ENCODE measurements at regions not wholly inside any gene's neighbourhood (a gene's known extent, or its start where the extent isn't known, plus 50 kb on each side); places are given as distances from the start of the nearest gene placed in this dataset.

DNA sequence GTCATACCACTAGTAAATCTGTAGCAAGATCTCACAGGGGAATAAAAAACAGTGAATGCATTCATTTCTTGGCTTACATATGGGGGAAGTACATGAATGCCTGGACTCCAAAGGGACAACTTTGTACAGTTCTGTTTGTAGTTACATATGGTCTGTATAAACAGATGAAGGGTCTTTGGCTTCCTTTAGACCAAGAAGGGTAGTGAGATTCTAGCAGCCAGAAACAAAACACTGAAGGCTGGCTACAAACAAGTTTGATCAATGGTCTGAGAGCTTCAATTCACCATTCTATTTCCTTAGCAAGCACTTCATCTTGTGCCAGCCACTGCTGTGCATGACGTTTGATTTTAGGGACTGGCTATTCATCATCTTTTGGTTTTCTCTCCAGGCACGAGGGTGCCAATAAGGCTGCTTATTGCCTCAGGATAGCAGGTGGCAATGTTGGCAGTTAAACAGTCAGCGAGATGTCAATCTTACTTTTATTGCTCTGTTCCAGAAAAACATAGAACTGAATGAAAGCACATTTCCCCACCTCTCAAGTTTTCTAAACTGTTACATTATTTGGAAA, 313.7 kb upstream of the COL8A1 start:
- Histone ChIP-seq H3K27me3 (ENCODE audit: insufficient read depth, low read length) (no peaks in the 10 kb centered on the region), H3K27ac (ENCODE audit: low read depth, low read length) (no peak overlapping the region), H3K4me1 (ENCODE audit: insufficient read depth, low read length) (peaks cover 12% of the 10 kb centered on the region), H3K79me2 (ENCODE audit: insufficient read depth, low read length) (no peaks in the 10 kb centered on the region), H3K4me3 (ENCODE audit: insufficient read depth, low read length) (no peak overlapping the region), H2AFZ (ENCODE audit: low read length) (no peak overlapping the region), H3K9me3 (ENCODE audit: low read depth, low read length) (no peaks in the 10 kb centered on the region), H3K4me2 (ENCODE audit: insufficient read depth, low read length) (no peak overlapping the region), H4K20me1 (ENCODE audit: insufficient read depth, low read length) (no peaks in the 10 kb centered on the region), H3K36me3 (ENCODE audit: insufficient read depth, low read length) (no peaks in the 10 kb centered on the region)
- peak; percentile 62 for DNase-seq (ENCODE audit: insufficient read length, low spot score, missing footprints)
- TF ChIP-seq, protein P1, sequence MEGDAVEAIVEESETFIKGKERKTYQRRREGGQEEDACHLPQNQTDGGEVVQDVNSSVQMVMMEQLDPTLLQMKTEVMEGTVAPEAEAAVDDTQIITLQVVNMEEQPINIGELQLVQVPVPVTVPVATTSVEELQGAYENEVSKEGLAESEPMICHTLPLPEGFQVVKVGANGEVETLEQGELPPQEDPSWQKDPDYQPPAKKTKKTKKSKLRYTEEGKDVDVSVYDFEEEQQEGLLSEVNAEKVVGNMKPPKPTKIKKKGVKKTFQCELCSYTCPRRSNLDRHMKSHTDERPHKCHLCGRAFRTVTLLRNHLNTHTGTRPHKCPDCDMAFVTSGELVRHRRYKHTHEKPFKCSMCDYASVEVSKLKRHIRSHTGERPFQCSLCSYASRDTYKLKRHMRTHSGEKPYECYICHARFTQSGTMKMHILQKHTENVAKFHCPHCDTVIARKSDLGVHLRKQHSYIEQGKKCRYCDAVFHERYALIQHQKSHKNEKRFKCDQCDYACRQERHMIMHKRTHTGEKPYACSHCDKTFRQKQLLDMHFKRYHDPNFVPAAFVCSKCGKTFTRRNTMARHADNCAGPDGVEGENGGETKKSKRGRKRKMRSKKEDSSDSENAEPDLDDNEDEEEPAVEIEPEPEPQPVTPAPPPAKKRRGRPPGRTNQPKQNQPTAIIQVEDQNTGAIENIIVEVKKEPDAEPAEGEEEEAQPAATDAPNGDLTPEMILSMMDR (IDR thresholded peaks at IDR 0.05; ENCODE audit: extremely low read depth, low read depth, low read length), result no peak

DNA sequence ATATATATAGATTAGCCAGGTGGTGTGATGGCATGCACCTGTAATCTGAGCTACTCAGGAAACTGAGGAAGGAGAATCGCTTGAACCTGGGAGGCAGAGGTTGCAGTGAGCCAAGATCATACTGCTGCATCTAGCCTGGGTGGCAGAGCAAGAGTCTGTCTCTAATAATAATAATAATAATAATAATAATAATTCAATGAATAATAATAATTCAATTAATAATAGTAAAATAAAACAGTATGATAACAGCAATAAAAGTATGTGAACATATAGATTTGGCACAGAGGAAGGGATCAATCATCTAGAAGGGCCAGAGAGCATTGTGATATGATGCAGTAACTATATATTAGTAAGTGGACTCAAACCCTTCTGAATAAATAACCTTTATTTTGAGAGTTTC, 314.5 kb upstream of the COL8A1 start:
- no peak overlapping the region for H3K4me2 ChIP-seq (ENCODE audit: insufficient read depth, low read length)
- no peak overlapping the region for H3K27ac ChIP-seq (ENCODE audit: low read depth, low read length)
- H3K27me3 ChIP-seq (ENCODE audit: insufficient read depth, low read length), result no peaks in the 10 kb centered on the region
- no peaks in the 10 kb centered on the region for H4K20me1 ChIP-seq (ENCODE audit: insufficient read depth, low read length)
- H2AFZ ChIP-seq (ENCODE audit: low read length), result no peak overlapping the region
- TF ChIP-seq, protein P1 (IDR thresholded peaks at IDR 0.05; ENCODE audit: extremely low read depth, low read depth, low read length), result no peak
- peaks cover 18% of the 10 kb centered on the region for H3K4me1 ChIP-seq (ENCODE audit: insufficient read depth, low read length)
- no peaks in the 10 kb centered on the region for H3K36me3 ChIP-seq (ENCODE audit: insufficient read depth, low read length)
- H3K79me2 ChIP-seq (ENCODE audit: insufficient read depth, low read length), result no peaks in the 10 kb centered on the region
- no peak overlapping the region for H3K4me3 ChIP-seq (ENCODE audit: insufficient read depth, low read length)
- no peaks in the 10 kb centered on the region for H3K9me3 ChIP-seq (ENCODE audit: low read depth, low read length)
- no peak for DNase-seq (ENCODE audit: insufficient read length, low spot score, missing footprints)

DNA sequence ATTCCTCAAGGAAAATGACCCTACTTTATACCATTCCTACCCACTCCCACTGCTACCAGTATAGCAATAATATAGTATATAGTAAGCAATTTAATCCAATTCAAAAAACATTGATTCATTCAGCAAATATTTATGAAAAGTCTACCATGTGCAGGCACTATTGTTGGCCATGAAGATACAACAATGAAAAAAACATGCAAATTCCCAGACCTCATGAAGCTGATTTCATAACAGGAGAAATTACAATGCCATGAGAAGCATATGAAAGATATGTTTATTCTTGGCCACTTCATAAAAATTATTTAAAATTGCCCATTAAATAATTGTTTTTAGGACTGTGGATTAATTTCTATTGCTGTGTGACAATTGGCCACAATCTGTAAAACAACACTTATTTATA, 315.8 kb upstream of the COL8A1 start:
- H3K27me3 ChIP-seq (ENCODE audit: insufficient read depth, low read length), result no peaks in the 10 kb centered on the region
- no peak overlapping the region for H3K4me2 ChIP-seq (ENCODE audit: insufficient read depth, low read length)
- no peaks in the 10 kb centered on the region for H4K20me1 ChIP-seq (ENCODE audit: insufficient read depth, low read length)
- H3K36me3 ChIP-seq (ENCODE audit: insufficient read depth, low read length), result no peaks in the 10 kb centered on the region
- H3K4me3 ChIP-seq (ENCODE audit: insufficient read depth, low read length), result no peak overlapping the region
- H3K9me3 ChIP-seq (ENCODE audit: low read depth, low read length), result no peaks in the 10 kb centered on the region
- DNase-seq (ENCODE audit: insufficient read length, low spot score, missing footprints), result no peak
- peaks cover 27% of the 10 kb centered on the region for H3K4me1 ChIP-seq (ENCODE audit: insufficient read depth, low read length)
- TF ChIP-seq, protein P1 (IDR thresholded peaks at IDR 0.05; ENCODE audit: extremely low read depth, low read depth, low read length), result no peak
- H2AFZ ChIP-seq (ENCODE audit: low read length), result no peak overlapping the region
- no peak overlapping the region for H3K27ac ChIP-seq (ENCODE audit: low read depth, low read length)
- no peaks in the 10 kb centered on the region for H3K79me2 ChIP-seq (ENCODE audit: insufficient read depth, low read length)

DNA sequence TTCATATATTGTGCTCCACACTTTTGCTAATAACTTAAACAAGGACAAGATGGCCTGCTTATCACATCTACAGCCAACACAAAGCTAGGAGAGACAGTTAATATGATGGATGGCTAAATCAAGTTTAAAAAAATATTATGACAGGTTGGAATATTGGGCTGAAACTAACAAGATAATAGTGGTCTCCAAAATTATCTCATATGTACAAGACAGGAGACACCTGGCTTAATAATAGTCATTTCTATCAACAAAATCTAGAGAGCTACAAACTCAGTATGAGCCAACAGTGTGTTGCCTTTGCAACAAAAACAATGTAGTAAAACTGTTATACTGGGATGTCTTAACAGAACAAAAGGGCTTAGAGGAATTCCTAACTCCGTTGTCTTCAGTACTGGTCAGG, 317.1 kb upstream of the COL8A1 start:
- H3K79me2 ChIP-seq (ENCODE audit: insufficient read depth, low read length), result no peaks in the 10 kb centered on the region
- no peaks in the 10 kb centered on the region for H3K36me3 ChIP-seq (ENCODE audit: insufficient read depth, low read length)
- no peak for DNase-seq (ENCODE audit: insufficient read length, low spot score, missing footprints)
- H3K4me3 ChIP-seq (ENCODE audit: insufficient read depth, low read length), result no peak overlapping the region
- no peak overlapping the region for H3K27ac ChIP-seq (ENCODE audit: low read depth, low read length)
- TF ChIP-seq, protein P1 (IDR thresholded peaks at IDR 0.05; ENCODE audit: extremely low read depth, low read depth, low read length), result no peak
- H3K9me3 ChIP-seq (ENCODE audit: low read depth, low read length), result no peaks in the 10 kb centered on the region
- H4K20me1 ChIP-seq (ENCODE audit: insufficient read depth, low read length), result no peaks in the 10 kb centered on the region
- H2AFZ ChIP-seq (ENCODE audit: low read length), result no peak overlapping the region
- H3K4me2 ChIP-seq (ENCODE audit: insufficient read depth, low read length), result no peak overlapping the region
- peaks cover 32% of the 10 kb centered on the region for H3K4me1 ChIP-seq (ENCODE audit: insufficient read depth, low read length)
- H3K27me3 ChIP-seq (ENCODE audit: insufficient read depth, low read length), result no peaks in the 10 kb centered on the region

All from osteoblast (primary cell).